ENCODE measurements at regions not wholly inside any gene's neighbourhood (a gene's known extent, or its start where the extent isn't known, plus 50 kb on each side); places are given as distances from the start of the nearest gene placed in this dataset.

- no peak for TF ChIP-seq CTCF (IDR thresholded peaks at IDR 0.05; ENCODE audit: low read depth, low read length)
- no peak for TF ChIP-seq EZH2phosphoT487 (IDR thresholded peaks at IDR 0.05; ENCODE audit: low read depth)
Observed at GRCh38 chr20:40446888-40447287, 242.1 kb downstream of the MAFB start.
